ENCODE measurements at regions not wholly inside any gene's neighbourhood (a gene's known extent, or its start where the extent isn't known, plus 50 kb on each side); places are given as distances from the start of the nearest gene placed in this dataset.
A peak's percentile ranks its signal among the peaks of the same experiment; 100 is the strongest.

DNA sequence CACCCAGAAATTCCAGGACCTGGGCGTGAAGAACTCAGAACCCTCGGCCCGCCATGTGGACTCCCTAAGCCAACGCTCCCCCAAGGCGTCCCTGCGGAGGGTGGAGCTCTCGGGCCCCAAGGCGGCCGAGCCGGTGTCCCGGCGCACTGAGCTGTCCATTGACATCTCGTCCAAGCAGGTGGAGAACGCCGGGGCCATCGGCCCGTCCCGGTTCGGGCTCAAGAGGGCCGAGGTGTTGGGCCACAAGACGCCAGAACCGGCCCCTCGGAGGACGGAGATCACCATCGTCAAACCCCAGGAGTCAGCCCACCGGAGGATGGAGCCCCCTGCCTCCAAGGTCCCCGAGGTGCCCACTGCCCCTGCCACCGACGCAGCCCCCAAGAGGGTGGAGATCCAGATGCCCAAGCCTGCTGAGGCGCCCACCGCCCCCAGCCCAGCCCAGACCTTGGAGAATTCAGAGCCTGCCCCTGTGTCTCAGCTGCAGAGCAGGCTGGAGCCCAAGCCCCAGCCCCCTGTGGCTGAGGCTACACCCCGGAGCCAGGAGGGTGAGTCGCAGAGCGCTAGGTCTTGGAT, 261.5 kb downstream of the SEC14L1 start:
- Mint-ChIP-seq H3K27ac (ENCODE audit: unreplicated experiment) (peak overlapping the region; percentile 67), H3K27me3 (ENCODE audit: unreplicated experiment) (no peaks in the 10 kb centered on the region), H3K9me3 (ENCODE audit: unreplicated experiment) (no peaks in the 10 kb centered on the region), H3K4me3 (ENCODE audit: unreplicated experiment) (no peak overlapping the region), H3K36me3 (ENCODE audit: unreplicated experiment) (peaks cover 17% of the 10 kb centered on the region), H3K4me1 (ENCODE audit: unreplicated experiment) (peaks cover 71% of the 10 kb centered on the region)
- TF ChIP-seq CTCF (IDR thresholded peaks at IDR 0.05), result no peak
- no peak for DNase-seq (ENCODE audit: extremely low spot score, unreplicated experiment)

DNA sequence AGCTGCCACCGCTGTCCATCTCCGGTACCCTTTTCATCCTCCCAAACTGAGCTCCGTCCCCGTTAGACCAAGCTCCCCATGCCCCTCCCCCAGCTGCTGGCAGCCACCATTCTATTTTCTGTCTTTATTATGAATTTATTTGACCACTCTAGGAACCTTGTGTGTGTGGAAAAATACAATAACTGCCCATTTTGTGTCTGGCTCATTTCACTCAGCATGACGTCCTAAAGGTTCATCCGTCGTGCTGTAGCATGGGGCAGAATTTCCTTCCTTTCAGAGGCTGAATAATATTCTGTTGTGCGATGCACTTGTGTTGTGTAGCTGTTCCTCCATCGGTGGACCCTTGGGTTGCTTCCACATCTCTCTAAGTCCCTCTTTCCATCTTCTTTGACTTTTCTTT, 263.1 kb downstream of the SEC14L1 start:
- DNase-seq (ENCODE audit: extremely low spot score, unreplicated experiment), result no peak
- Mint-ChIP-seq H3K36me3 (ENCODE audit: unreplicated experiment) (peaks cover 13% of the 10 kb centered on the region), H3K4me1 (ENCODE audit: unreplicated experiment) (peaks cover 77% of the 10 kb centered on the region), H3K4me3 (ENCODE audit: unreplicated experiment) (no peak overlapping the region), H3K27ac (ENCODE audit: unreplicated experiment) (peak overlapping the region; percentile 92), H3K9me3 (ENCODE audit: unreplicated experiment) (no peaks in the 10 kb centered on the region), H3K27me3 (ENCODE audit: unreplicated experiment) (no peaks in the 10 kb centered on the region)
- no peak for TF ChIP-seq CTCF (IDR thresholded peaks at IDR 0.05)

DNA sequence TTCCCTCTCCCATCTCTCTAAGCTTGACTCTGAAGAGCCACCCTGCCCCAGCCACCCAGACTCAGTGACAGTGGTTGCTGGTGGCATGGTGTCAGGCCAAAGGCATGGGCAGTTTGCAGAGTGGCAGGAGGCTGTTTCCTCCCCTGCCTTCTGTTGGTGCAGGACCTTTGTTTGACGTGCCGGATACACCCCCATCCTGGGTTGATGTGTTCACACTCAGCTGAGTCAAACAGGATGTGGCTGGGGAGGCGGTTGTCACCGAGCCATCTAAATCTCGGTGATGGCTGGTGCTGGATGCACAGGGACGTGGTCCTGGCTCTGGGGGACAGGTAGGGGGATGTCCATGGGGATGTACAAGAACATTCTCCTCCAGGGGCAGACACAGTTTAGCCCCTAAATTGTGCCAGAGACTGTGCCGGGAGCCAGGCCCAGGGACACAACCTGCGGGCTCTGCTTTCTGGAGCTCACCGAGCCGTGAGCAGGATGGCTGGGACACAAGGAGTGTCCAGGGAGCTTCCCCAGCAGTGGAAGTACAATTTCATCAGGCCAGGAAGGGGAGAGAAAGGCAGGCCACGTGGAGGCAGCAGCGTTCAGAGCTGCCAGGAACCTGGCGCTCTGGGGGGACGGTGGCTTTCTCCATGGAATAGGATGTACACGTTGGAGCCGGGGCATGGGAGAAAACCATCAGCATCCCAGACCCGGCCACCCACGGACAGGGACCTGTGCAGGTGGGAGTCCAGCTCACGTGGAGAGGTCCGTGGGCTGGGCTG, 264.2 kb downstream of the SEC14L1 start:
- TF ChIP-seq CTCF (IDR thresholded peaks at IDR 0.05), result no peak
- Mint-ChIP-seq H3K27me3 (ENCODE audit: unreplicated experiment) (no peaks in the 10 kb centered on the region), H3K36me3 (ENCODE audit: unreplicated experiment) (peaks cover 13% of the 10 kb centered on the region), H3K9me3 (ENCODE audit: unreplicated experiment) (no peaks in the 10 kb centered on the region), H3K4me3 (ENCODE audit: unreplicated experiment) (no peak overlapping the region), H3K27ac (ENCODE audit: unreplicated experiment) (peak overlapping the region; percentile 92), H3K4me1 (ENCODE audit: unreplicated experiment) (peaks cover 82% of the 10 kb centered on the region)
- DNase-seq (ENCODE audit: extremely low spot score, unreplicated experiment), result no peak

DNA sequence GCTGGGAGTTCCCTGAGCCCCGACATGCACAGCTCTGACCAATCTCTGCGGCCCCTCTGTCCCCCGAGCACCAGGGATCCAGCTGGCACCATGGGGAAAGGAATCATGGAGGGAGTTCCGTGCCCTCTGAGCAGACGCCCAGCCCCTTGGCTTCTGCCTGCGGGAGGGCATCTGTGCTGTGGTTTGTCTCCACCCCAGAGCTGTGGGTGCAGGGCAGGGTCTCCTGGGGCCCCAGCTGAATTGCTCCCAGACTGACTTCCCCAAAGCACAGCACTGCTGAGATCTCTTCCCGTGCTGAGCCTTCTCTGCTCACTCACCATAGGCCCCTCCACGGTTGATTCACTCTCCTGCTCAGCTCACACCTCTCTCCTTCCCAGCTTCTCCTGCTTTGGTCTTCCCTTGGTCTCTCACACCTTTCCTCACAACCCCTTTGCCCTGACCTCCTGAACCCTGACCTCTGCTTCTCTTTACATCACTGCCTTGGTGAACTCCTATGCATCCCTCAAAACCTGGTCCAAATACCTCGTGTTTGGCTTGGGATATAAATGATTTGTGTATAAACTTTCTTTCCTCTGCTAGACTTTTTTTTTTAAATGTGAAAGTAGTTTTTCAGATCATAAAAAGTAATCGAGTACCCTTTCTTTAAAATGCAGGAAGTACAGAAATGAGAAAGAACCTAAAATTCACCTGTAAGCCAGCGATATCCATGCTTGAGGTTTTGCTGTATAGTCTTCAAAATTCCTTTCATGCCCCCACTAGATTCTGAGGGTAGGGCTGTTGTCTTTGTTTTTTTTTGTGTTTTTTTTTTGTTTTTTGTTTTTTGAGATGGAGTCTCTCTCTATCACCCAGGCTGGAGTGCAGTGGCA, 265.3 kb downstream of the SEC14L1 start:
- H3K4me3 Mint-ChIP-seq (ENCODE audit: unreplicated experiment), result peak overlapping the region; percentile 44
- H3K9me3 Mint-ChIP-seq (ENCODE audit: unreplicated experiment), result no peaks in the 10 kb centered on the region
- DNase-seq (ENCODE audit: extremely low spot score, unreplicated experiment), result no peak
- H3K27me3 Mint-ChIP-seq (ENCODE audit: unreplicated experiment), result no peaks in the 10 kb centered on the region
- peaks cover 82% of the 10 kb centered on the region for H3K4me1 Mint-ChIP-seq (ENCODE audit: unreplicated experiment)
- peaks cover 13% of the 10 kb centered on the region for H3K36me3 Mint-ChIP-seq (ENCODE audit: unreplicated experiment)
- peak overlapping the region; percentile 92 for H3K27ac Mint-ChIP-seq (ENCODE audit: unreplicated experiment)
- TF ChIP-seq CTCF (IDR thresholded peaks at IDR 0.05), result no peak

Data from osteocyte (in vitro differentiated cells).